ENCODE measurements at regions not wholly inside any gene's neighbourhood (a gene's known extent, or its start where the extent isn't known, plus 50 kb on each side); places are given as distances from the start of the nearest gene placed in this dataset.
"Not testable (repeated sequence)": the region's sequence is repeated elsewhere in the genome, so short reads cannot be mapped to it uniquely, and the experiment has no call there.

GRCh38 chr17:28266926-28267719 is 51.9 kb upstream of the TMEM97 start:
- H3K9me3 ChIP-seq; H3K4me1 ChIP-seq; in situ Hi-C loops (cut with MboI; ENCODE audit: low sequenced_read_pairs); H3K4me3 ChIP-seq; DNase-seq (ENCODE audit: low spot score in 2 of 2); H3K36me3 ChIP-seq (replicated peaks); H3K27me3 ChIP-seq (ENCODE audit: low read depth): not testable (repeated sequence)

GRCh38 chr17:28267720-28268609 is 51.0 kb upstream of the TMEM97 start:
- H3K9me3 ChIP-seq, result no peaks in the 10 kb centered on the region; the same call in 1 of the 2 replicates
- DNase-seq (ENCODE audit: low spot score in 2 of 2), result no peak
- in situ Hi-C loops (cut with MboI; ENCODE audit: low sequenced_read_pairs), result no loop called here
- H3K4me3 ChIP-seq, result no peak overlapping the region
- no peaks in the 10 kb centered on the region for H3K4me1 ChIP-seq
- H3K36me3 ChIP-seq (replicated peaks), result no peaks in the 10 kb centered on the region
- H3K27me3 ChIP-seq (ENCODE audit: low read depth), result no peaks in the 10 kb centered on the region

GRCh38 chr17:28268610-28269313 is 50.2 kb upstream of the TMEM97 start:
- H3K36me3 ChIP-seq (replicated peaks), result no peaks in the 10 kb centered on the region
- DNase-seq (ENCODE audit: low spot score in 2 of 2), result no peak
- H3K4me3 ChIP-seq, result no peak overlapping the region
- H3K9me3 ChIP-seq, result no peaks in the 10 kb centered on the region; the same call in 1 of the 2 replicates
- H3K27me3 ChIP-seq (ENCODE audit: low read depth), result no peaks in the 10 kb centered on the region
- in situ Hi-C loops (cut with MboI; ENCODE audit: low sequenced_read_pairs), result no loop called here
- H3K4me1 ChIP-seq, result no peaks in the 10 kb centered on the region

All from HAP-1 (cell line).